NCI-H510A treated with DMSO at 0.1 percent for 48 hours (cell line): ENCODE measurements at regions not wholly inside any gene's neighbourhood (a gene's known extent, or its start where the extent isn't known, plus 50 kb on each side); places are given as distances from the start of the nearest gene placed in this dataset.

Source experiments
- DNase-seq: peaks from one replicate; lab custom pipeline; 2025; lab: John Stamatoyannopoulos, UW

DNA sequence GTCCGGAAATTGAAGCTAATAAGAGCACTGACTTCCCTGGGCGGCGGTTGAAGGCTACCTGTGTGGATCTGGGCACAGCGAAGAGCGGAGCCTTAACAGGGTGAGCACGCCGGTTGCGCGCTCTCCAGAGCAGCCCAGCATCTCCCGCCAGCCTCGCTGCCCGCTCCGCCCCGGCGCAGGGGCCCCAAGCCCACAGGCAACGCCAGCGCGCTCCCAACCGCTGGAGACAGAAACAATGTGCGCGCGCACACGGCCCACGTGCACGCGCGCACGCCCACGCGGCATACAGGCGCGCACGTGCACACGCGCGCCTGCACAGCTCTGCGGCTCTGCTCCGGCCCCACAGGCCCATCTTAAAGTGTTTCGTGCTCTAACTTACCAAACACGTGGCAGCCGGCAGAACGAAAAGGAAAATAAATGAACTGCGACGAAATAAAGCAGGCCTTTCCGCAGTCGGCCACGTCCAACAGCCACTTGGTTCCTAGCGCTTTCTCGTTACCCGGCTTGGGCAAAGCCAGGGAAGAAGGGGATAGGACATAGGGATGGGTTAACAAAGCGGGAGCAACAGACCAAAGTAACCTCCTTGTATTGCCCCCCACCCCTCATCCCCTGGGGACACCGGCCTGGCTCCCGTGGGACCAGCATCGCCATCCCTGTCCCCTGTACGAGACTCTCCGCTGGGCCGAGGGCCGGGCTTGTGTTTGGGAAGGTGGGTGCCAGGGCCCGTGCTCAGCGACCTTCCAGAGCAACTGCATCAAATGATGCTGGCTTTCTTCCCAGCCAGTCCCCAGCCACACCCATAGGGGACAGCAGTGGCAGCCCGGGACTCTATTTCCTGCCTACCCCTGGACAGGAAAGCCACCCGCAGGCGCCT, 203.7 kb downstream of the ABHD5 start:
- peak; percentile 33 for DNase-seq

DNA sequence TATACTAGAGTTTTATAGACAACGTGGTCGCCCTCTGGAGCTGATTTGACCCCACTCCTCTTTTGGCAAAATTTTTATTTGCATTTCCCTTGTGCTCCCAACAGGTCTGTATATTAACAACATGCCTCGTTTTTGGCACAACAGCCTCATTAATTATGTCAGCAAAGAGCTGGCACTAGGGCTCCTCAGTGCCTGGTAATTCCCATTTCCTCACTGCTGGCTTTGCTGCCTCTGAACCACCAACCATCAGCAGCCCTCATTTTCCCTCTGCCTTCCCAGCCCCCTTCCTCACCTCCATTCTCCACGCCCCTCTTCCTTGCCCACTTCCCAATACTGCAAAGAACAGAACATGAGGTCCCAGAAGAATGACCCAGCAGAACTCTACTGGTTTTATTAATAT, 204.8 kb downstream of the ABHD5 start:
- no peak for DNase-seq

GRCh38 chr3:43902415-43902814, 211.7 kb downstream of the ABHD5 start:
- DNase-seq = no peak

DNA sequence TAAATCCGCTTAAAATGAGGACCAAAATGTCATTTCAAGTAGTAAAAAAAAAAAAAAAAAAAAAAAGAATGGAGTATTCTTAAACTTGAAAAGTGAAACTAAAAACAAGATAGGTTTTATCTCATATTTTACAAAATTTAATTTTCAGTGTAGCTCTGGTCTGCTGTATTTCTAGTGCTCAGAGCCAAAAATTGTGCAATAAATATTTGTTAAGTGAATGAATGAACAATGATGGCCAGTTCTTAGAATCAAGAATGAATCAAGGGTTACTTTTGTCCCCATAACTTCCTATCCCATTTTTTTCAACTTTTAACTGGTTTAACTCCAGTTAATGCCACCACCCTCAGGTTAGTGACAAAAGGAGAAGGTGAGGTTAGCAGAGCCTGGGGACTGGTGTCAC, 214.4 kb downstream of the ABHD5 start:
- no peak for DNase-seq

GRCh38 chr3:43906849-43907507, 216.2 kb downstream of the ABHD5 start:
- no peak for DNase-seq

GRCh38 chr3:43907508-43907858, 216.7 kb downstream of the ABHD5 start:
- no peak for DNase-seq

GRCh38 chr3:43908456-43908855, 217.7 kb downstream of the ABHD5 start:
- DNase-seq = no peak

DNA sequence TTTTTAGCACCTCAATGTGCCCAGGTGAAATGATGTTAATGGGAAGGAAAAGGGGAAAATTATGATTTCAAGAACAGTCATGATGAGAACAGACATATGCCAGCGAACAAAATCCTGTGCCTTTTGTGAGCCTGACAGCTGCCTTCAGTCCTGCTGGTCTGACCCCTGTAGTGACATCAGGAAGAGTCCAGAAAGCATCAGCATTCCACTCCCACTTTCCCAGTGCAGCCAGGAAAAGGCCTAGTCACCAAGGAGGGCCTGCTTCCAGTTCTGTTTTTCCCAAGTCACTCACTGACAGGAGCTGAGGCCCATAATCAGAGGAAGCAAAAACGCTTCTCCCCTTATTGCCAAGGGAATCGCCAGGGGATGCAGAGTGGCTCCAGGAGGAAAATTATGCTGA, 218.4 kb downstream of the ABHD5 start:
- DNase-seq = no peak

- no peak for DNase-seq
Observed at GRCh38 chr3:43910750-43911149, 220.0 kb downstream of the ABHD5 start.

- no peak for DNase-seq
Observed at GRCh38 chr3:43913036-43913948, 222.6 kb downstream of the ABHD5 start.

DNA sequence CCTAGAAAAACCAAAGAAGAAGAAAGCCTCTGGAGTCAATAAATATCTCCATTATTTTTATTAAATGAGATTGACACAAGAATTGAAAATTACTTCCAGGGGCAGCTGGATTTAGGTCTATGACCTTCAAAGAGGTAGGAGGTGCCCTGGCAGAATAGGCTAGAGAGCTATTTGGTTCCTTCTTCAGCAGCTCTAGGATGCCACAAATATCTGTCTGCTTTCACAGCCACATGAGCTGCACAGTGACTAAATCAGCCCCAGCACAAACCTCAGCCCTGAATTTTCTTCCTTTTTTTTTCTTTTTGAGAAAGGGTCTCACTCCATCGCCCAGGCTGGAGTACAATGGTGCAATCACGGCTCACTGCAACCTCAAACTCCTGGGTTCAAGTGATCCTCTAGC, 223.5 kb downstream of the ABHD5 start:
- no peak for DNase-seq

- DNase-seq = no peak
Observed at GRCh38 chr3:43915546-43915945, 224.8 kb downstream of the ABHD5 start.

DNA sequence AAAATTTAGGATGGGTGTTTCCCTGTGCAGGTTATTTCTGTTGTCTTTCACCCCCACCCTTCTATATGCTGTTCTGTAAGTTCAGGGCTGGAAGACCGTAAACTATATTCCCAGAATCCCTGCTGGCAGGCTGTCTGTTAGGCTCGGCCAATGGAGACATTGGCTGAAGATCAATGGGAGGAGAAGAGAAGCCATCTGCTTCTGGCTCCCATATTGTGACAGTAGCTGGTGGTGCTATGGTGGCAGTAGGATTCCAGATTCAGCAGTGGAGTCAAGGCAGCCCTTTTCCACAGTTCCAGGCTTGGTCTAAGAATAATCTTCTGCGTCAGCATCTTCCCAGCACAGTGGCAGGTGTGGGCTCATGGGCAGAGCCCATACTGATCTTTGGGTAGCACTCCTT, 226.6 kb downstream of the ABHD5 start:
- DNase-seq = no peak

GRCh38 chr3:43919029-43919428, 228.3 kb downstream of the ABHD5 start:
- DNase-seq = no peak

- no peak for DNase-seq
Observed at GRCh38 chr3:43921056-43921648, 230.4 kb downstream of the ABHD5 start.

DNA sequence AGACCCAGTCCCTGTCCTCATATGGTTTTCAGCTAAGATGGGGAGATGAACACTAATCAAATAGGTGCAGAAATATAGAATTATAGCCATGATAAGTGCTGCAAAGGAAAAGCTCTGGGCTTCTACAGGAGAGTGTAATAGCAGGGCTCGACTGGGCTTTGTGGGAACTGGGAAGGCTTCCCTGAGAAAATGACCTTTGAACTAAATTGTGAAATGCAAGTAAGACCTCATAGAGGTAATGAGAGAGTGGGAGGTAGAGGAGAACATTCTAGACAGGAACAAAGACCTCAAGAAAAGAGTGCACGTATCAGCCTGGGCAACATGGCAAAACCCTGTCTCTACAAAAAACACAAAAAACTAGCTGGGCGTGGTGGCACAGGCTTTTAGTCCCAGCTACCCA, 231.6 kb downstream of the ABHD5 start:
- DNase-seq = no peak

DNA sequence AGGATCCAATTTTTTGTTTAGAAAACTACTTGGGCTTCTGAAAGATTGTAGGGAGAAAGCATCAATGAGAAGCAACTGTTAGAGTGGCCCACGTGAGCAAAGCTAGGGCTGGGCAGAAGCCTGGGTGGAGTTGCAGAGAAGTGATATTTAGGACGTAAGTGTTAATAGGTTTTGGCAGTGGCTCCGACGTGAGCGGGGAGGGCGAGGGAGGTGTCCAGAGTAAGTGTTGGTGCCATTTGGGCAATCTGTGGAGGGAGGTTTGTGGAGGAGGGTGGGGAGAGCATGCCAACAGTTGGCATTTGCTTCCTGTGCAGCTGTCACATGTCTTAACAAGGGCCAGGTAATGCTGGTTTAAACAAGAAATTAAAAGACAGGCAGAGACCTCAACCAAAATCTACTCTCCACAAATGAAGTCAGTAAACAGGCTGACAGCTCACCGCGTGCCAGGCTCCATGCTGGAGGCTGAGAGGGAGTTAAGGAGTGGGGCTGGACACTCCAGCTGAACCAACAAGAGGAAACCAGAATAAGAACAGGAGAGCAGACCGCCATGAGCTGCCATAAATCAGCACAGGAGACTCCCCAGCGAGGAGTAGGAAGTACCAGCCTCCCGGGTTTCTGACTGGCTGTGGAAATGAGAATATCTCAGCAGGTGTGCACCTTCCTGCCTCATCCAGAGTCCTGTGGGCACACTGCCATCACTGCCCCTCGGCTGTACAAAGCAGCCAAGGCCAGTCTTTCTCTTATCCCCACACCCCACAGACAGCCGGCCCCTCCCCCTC, 232.6 kb downstream of the ABHD5 start:
- peak; percentile 42 for DNase-seq

- no peak for DNase-seq
Observed at GRCh38 chr3:43926055-43926454, 235.3 kb downstream of the ABHD5 start.

DNA sequence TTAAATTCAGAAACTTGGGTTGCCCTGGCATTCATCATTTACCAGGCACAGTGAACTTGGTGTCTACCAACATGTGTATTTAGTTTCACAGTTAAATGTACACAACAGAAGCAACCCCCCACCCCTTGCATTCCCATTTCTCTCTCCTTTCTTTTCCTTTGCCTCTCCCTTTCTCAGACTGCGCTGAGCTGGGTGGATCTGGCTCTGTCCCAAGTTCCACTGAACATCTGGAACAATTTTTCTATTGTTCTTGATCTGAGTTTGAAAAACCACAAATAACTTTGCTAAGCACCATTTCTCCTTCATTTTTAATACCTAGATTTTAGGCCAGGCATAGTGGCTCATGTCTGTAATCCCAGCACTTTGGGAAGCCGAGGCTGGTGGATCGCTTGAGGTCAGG, 242.2 kb downstream of the ABHD5 start:
- no peak for DNase-seq

DNA sequence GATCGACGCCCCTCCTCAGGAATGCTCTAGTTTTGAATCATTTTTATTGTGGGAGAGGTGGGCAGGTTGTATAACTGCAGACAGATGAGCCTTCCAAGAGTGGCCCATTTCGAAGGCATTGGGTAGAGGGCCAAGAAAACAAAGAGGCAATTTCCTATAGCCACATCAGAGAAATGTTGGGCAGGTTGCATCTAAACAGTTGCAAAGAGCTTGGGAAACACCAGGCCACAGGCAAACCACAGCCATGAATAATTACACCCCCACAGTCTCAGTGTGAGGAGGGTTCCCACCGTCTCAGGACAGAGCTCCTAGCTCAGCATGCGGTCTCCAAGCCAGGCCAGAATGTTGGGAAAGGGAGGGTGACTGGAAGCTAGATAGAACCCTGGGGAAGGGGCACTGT, 257.3 kb downstream of the ABHD5 start:
- no peak for DNase-seq

- DNase-seq = no peak
Observed at GRCh38 chr3:43949594-43949993, 258.9 kb downstream of the ABHD5 start.
